ENCODE measurements at regions not wholly inside any gene's neighbourhood (a gene's known extent, or its start where the extent isn't known, plus 50 kb on each side); places are given as distances from the start of the nearest gene placed in this dataset.

- TF ChIP-seq POLR2A (IDR thresholded peaks at IDR 0.05; ENCODE audit: low read depth, low read length): no peak
- TF ChIP-seq POLR2AphosphoS5 (IDR thresholded peaks at IDR 0.05; ENCODE audit: low read depth, low read length): no peak
- no peak for TF ChIP-seq TAF1 (IDR thresholded peaks at IDR 0.05; ENCODE audit: borderline replicate concordance, low read depth, low read length)
These were observed 204.9 kb upstream of the SP8 start for GRCh38 chr7:20991544-20991943.
